Trophoblast cell (in vitro differentiated cells and primary cell): ENCODE measurements at regions not wholly inside any gene's neighbourhood (a gene's known extent, or its start where the extent isn't known, plus 50 kb on each side); places are given as distances from the start of the nearest gene placed in this dataset.
"Not testable (repeated sequence)": the region's sequence is repeated elsewhere in the genome, so short reads cannot be mapped to it uniquely, and the experiment has no call there.

Experiments
- DNase-seq, 2 donors: peaks; one replicate each; pipeline ENCODE4 v3.0.0-alpha.2; 2016
- H2AFZ ChIP-seq: 2 replicates; pipeline ENCODE4 v1.6.1; 2013; ENCODE audit warnings: low read length, moderate library complexity, mild to moderate bottlenecking; ENCODE audit not compliant: insufficient read depth, poor library complexity
- H2AK5ac ChIP-seq: 2 replicates; pipeline ENCODE4 v1.6.1; 2013; ENCODE audit warnings: mild to moderate bottlenecking, low read length
- H2BK120ac ChIP-seq: 2 replicates; pipeline ENCODE4 v1.6.1; 2013; ENCODE audit warnings: low read length, mild to moderate bottlenecking, moderate library complexity; ENCODE audit not compliant: insufficient read depth, poor library complexity
- H2BK12ac ChIP-seq: 2 replicates; pipeline ENCODE4 v1.6.1; 2013; ENCODE audit warnings: mild to moderate bottlenecking, low read length, moderate library complexity
- H2BK5ac ChIP-seq: 2 replicates; pipeline ENCODE4 v1.6.1; 2013; ENCODE audit warnings: low read length, low read depth, moderate library complexity, mild to moderate bottlenecking; ENCODE audit not compliant: poor library complexity
- H3K14ac ChIP-seq: 2 replicates; pipeline ENCODE4 v1.6.1; 2013; ENCODE audit warnings: mild to moderate bottlenecking, low read length
- H3K18ac ChIP-seq: 2 replicates; pipeline ENCODE4 v1.6.1; 2013; ENCODE audit warnings: mild to moderate bottlenecking, low read length
- H3K23ac ChIP-seq: 2 replicates; pipeline ENCODE4 v1.6.1; 2013; ENCODE audit warnings: low read length
- H3K27ac ChIP-seq: 2 replicates; pipeline ENCODE4 v1.5.1; 2013; ENCODE audit warnings: low read depth, mild to moderate bottlenecking, inconsistent platforms, low read length, moderate library complexity
- H3K27me3 ChIP-seq: 2 replicates; pipeline ENCODE4 v1.6.1; 2013; ENCODE audit warnings: inconsistent platforms, mild to moderate bottlenecking, low read length, moderate library complexity; ENCODE audit not compliant: insufficient read depth
- H3K36me3 ChIP-seq, 2 experiments: 1 replicate in 1 of 2; 2 replicates in 1 of 2; pipeline ENCODE4 v1.6.1; 2013; ENCODE audit warnings: low read length in 2 of 2, mild to moderate bottlenecking in 2 of 2, moderate library complexity in 1 of 2; ENCODE audit not compliant: insufficient read depth in 2 of 2, control insufficient read depth in 1 of 2
- H3K4ac ChIP-seq: 2 replicates; pipeline ENCODE4 v1.6.1; 2013; ENCODE audit warnings: low read depth, mild to moderate bottlenecking, low read length, moderate library complexity
- H3K4me1 ChIP-seq, 2 experiments: 1 replicate in 1 of 2; 2 replicates in 1 of 2; pipeline ENCODE4 v1.6.1; 2013; ENCODE audit warnings: low read length in 2 of 2, mild to moderate bottlenecking in 2 of 2, moderate library complexity in 1 of 2; ENCODE audit not compliant: insufficient read depth in 2 of 2, control insufficient read depth in 1 of 2
- H3K4me2 ChIP-seq: 2 replicates; pipeline ENCODE4 v1.6.1; 2013; ENCODE audit warnings: inconsistent platforms, mild to moderate bottlenecking, low read length, moderate library complexity
- H3K4me3 ChIP-seq: 2 replicates; pipeline ENCODE4 v1.5.1; 2013; ENCODE audit warnings: mild to moderate bottlenecking, low read depth, low read length, inconsistent platforms
- H3K79me1 ChIP-seq: one replicate; pipeline ENCODE4 v1.6.1; 2013; ENCODE audit warnings: low read length
- H3K79me2 ChIP-seq: 2 replicates; pipeline ENCODE4 v1.6.1; 2013; ENCODE audit warnings: low read length, mild to moderate bottlenecking; ENCODE audit not compliant: control insufficient read depth, insufficient read depth, poor library complexity
- H3K9ac ChIP-seq: 2 replicates; pipeline ENCODE4 v1.6.1; 2013; ENCODE audit warnings: mild to moderate bottlenecking, low read length
- H3K9me3 ChIP-seq: 2 replicates; pipeline ENCODE4 v1.6.1; 2013; ENCODE audit warnings: low read depth, mild to moderate bottlenecking, control low read depth, inconsistent platforms, low read length; ENCODE audit not compliant: insufficient read depth
- H4K12ac ChIP-seq: 2 replicates; pipeline ENCODE4 v1.6.1; 2013; ENCODE audit warnings: low read depth, mild to moderate bottlenecking, low read length, moderate library complexity
- H4K8ac ChIP-seq: 2 replicates; pipeline ENCODE4 v1.6.1; 2013; ENCODE audit warnings: low read depth, mild to moderate bottlenecking, low read length, moderate library complexity
- H4K91ac ChIP-seq: one replicate; pipeline ENCODE4 v1.6.1; 2013; ENCODE audit warnings: low read depth, mild to moderate bottlenecking, low read length, moderate library complexity
- WGBS: extraction: QIAGEN DNeasy Blood & Tissue Kit; methylation state at CpG from one replicate; pipeline ENCODE4 v1.1.7; 2013; ENCODE audit warnings: missing lambda C conversion rate; ENCODE audit not compliant: insufficient read length, insufficient coverage; ENCODE audit errors: extremely low coverage; 5-methylcytosine and 5-hydroxymethylcytosine counted together

GRCh38 chrX:73390628-73391567, 56.0 kb upstream of the CDX4 start:
- WGBS, result no CpG with 5 or more reads among the region's 5 CpGs
- no peak overlapping the region for H3K9ac ChIP-seq
- H2BK5ac ChIP-seq, result no peak overlapping the region
- no peak overlapping the region for H2AK5ac ChIP-seq
- H3K14ac ChIP-seq, result no peak overlapping the region
- no peak overlapping the region for H3K23ac ChIP-seq
- H4K8ac ChIP-seq, result no peak overlapping the region
- H3K4me1 ChIP-seq, result no peaks in the 10 kb centered on the region
- no peak overlapping the region for H2AFZ ChIP-seq
- no peak for DNase-seq
- no peaks in the 10 kb centered on the region for H3K79me2 ChIP-seq
- no peak overlapping the region for H3K4me3 ChIP-seq
- H3K9me3 ChIP-seq, result no peaks in the 10 kb centered on the region
- H3K4ac ChIP-seq, result no peak overlapping the region
- no peak overlapping the region for H3K4me2 ChIP-seq
- H4K12ac ChIP-seq, result no peak overlapping the region
- H3K36me3 ChIP-seq, result no peaks in the 10 kb centered on the region
- no peaks in the 10 kb centered on the region for H3K27me3 ChIP-seq
- no peak overlapping the region for H2BK120ac ChIP-seq
- H3K18ac ChIP-seq, result no peak overlapping the region
- H3K79me1 ChIP-seq, result no peaks in the 10 kb centered on the region
- no peak overlapping the region for H2BK12ac ChIP-seq
- no peak overlapping the region for H3K27ac ChIP-seq
- H4K91ac ChIP-seq, result no peak overlapping the region

GRCh38 chrX:73366696-73367095, 80.2 kb upstream of the CDX4 start:
- H3K9me3 ChIP-seq, result no peaks in the 10 kb centered on the region
- no peak overlapping the region for H3K18ac ChIP-seq
- H3K9ac ChIP-seq, result no peak overlapping the region
- H3K27me3 ChIP-seq, result no peaks in the 10 kb centered on the region
- no peak overlapping the region for H4K12ac ChIP-seq
- DNase-seq, result no peak
- H3K79me1 ChIP-seq, result no peaks in the 10 kb centered on the region
- H3K4me2 ChIP-seq, result no peak overlapping the region
- no peaks in the 10 kb centered on the region for H3K79me2 ChIP-seq
- no peak overlapping the region for H3K4me3 ChIP-seq
- H2AFZ ChIP-seq, result no peak overlapping the region
- H3K36me3 ChIP-seq, result no peaks in the 10 kb centered on the region
- H2AK5ac ChIP-seq, result no peak overlapping the region
- H4K8ac ChIP-seq, result no peak overlapping the region
- H3K14ac ChIP-seq, result no peak overlapping the region
- H2BK120ac ChIP-seq, result no peak overlapping the region
- no peak overlapping the region for H2BK5ac ChIP-seq
- no peak overlapping the region for H2BK12ac ChIP-seq
- no peak overlapping the region for H3K4ac ChIP-seq
- no peak overlapping the region for H3K23ac ChIP-seq
- H4K91ac ChIP-seq, result no peak overlapping the region
- WGBS, result no CpG with 5 or more reads among the region's 1 CpG
- no peaks in the 10 kb centered on the region for H3K4me1 ChIP-seq
- H3K27ac ChIP-seq, result no peak overlapping the region

GRCh38 chrX:73357294-73357693, 89.6 kb upstream of the CDX4 start:
- H3K9me3 ChIP-seq, H3K14ac ChIP-seq, H4K91ac ChIP-seq, H3K4ac ChIP-seq, H4K8ac ChIP-seq, H3K18ac ChIP-seq, H3K23ac ChIP-seq, H3K36me3 ChIP-seq, H3K79me2 ChIP-seq, H3K4me1 ChIP-seq, H3K79me1 ChIP-seq, H2BK5ac ChIP-seq, H2BK12ac ChIP-seq, H3K4me2 ChIP-seq, H3K4me3 ChIP-seq, H2AFZ ChIP-seq, H4K12ac ChIP-seq, H3K9ac ChIP-seq, H2BK120ac ChIP-seq, H2AK5ac ChIP-seq, H3K27ac ChIP-seq, H3K27me3 ChIP-seq, DNase-seq: not testable (repeated sequence)
- no CpG with 5 or more reads among the region's 4 CpGs for WGBS

GRCh38 chrX:73348977-73349376, 97.9 kb upstream of the CDX4 start:
- Histone ChIP-seq H3K4me1 (no peaks in the 10 kb centered on the region), H2BK5ac (no peak overlapping the region), H3K4ac (no peak overlapping the region), H3K79me2 (no peaks in the 10 kb centered on the region), H3K9ac (no peak overlapping the region), H3K9me3 (no peaks in the 10 kb centered on the region), H2AK5ac (no peak overlapping the region), H2BK12ac (no peak overlapping the region), H3K4me2 (no peak overlapping the region), H3K18ac (no peak overlapping the region), H3K27me3 (no peaks in the 10 kb centered on the region), H4K91ac (no peak overlapping the region), H2BK120ac (no peak overlapping the region), H4K12ac (no peak overlapping the region), H3K27ac (no peak overlapping the region), H3K36me3 (no peaks in the 10 kb centered on the region), H3K4me3 (no peak overlapping the region), H4K8ac (no peak overlapping the region), H2AFZ (no peak overlapping the region), H3K14ac (no peak overlapping the region), H3K79me1 (no peaks in the 10 kb centered on the region), H3K23ac (no peak overlapping the region)
- DNase-seq, result no peak
- WGBS, result no CpG with 5 or more reads among the region's 1 CpG
